Skin epidermis (tissue), 12 donors: ENCODE measurements at regions not wholly inside any gene's neighbourhood (a gene's known extent, or its start where the extent isn't known, plus 50 kb on each side); places are given as distances from the start of the nearest gene placed in this dataset.
"Not testable (repeated sequence)": the region's sequence is repeated elsewhere in the genome, so short reads cannot be mapped to it uniquely, and the experiment has no call there.

Experiments
- H3K27ac ChIP-seq, 21 experiments: fragments of 200-600 bp; sonication (generic) in 11 of 21; one replicate each; pipeline ENCODE4 v1.5.0; 2020; ENCODE audit warnings: mild to moderate bottlenecking in 3 of 21, inconsistent platforms in 2 of 21, moderate library complexity in 2 of 21
- H3K4me3 ChIP-seq, 7 experiments: fragments of 200-600 bp; sonication (generic) in 2 of 7; one replicate each; pipeline ENCODE4 v1.5.0; 2020; ENCODE audit warnings: inconsistent platforms in 2 of 7, mild to moderate bottlenecking in 2 of 7, moderate library complexity in 1 of 7

- Histone ChIP-seq H3K4me3 (no peak overlapping the region), H3K27ac (no peak overlapping the region)
Observed at GRCh38 chr11:29214833-29215232, 802.0 kb downstream of the KCNA4 start.

GRCh38 chr11:29211202-29211601, 805.6 kb downstream of the KCNA4 start:
- no peak overlapping the region for H3K27ac ChIP-seq
- no peak overlapping the region for H3K4me3 ChIP-seq

GRCh38 chr11:29210426-29210825, 806.4 kb downstream of the KCNA4 start:
- Histone ChIP-seq H3K27ac (no peak overlapping the region), H3K4me3 (no peak overlapping the region)

GRCh38 chr11:29208117-29208516, 808.7 kb downstream of the KCNA4 start:
- no peak overlapping the region for H3K4me3 ChIP-seq
- H3K27ac ChIP-seq = no peak overlapping the region

GRCh38 chr11:29200791-29201562, 815.9 kb downstream of the KCNA4 start:
- H3K4me3 ChIP-seq = no peak overlapping the region

GRCh38 chr11:29190313-29190712, 826.5 kb downstream of the KCNA4 start:
- Histone ChIP-seq H3K4me3 (no peak overlapping the region), H3K27ac (no peak overlapping the region)

More at GRCh38 chr11:29200791-29201562, 815.9 kb downstream of the KCNA4 start:
- H3K27ac ChIP-seq = no peak overlapping the region

GRCh38 chr11:29187215-29187614, 829.6 kb downstream of the KCNA4 start:
- Histone ChIP-seq H3K4me3 (no peak overlapping the region), H3K27ac (no peak overlapping the region)

GRCh38 chr11:29184939-29185890, 831.6 kb downstream of the KCNA4 start:
- Histone ChIP-seq H3K27ac (no peak overlapping the region), H3K4me3 (no peak overlapping the region)

GRCh38 chr11:29183301-29183700, 833.5 kb downstream of the KCNA4 start:
- no peak overlapping the region for H3K4me3 ChIP-seq
- H3K27ac ChIP-seq = no peak overlapping the region

- H3K27ac ChIP-seq = no peak overlapping the region
- no peak overlapping the region for H3K4me3 ChIP-seq
Observed at GRCh38 chr11:29173660-29174062, 843.2 kb downstream of the KCNA4 start.

- no peak overlapping the region for H3K27ac ChIP-seq
- H3K4me3 ChIP-seq = no peak overlapping the region
Observed at GRCh38 chr11:29171360-29171950, 845.4 kb downstream of the KCNA4 start.

- Histone ChIP-seq H3K27ac (no peak overlapping the region), H3K4me3 (no peak overlapping the region)
Observed at GRCh38 chr11:29166306-29166705, 850.5 kb downstream of the KCNA4 start.

- Histone ChIP-seq H3K27ac (no peak overlapping the region), H3K4me3 (no peak overlapping the region)
Observed at GRCh38 chr11:29163231-29163630, 853.6 kb downstream of the KCNA4 start.

GRCh38 chr11:29162491-29162890, 854.3 kb downstream of the KCNA4 start:
- no peak overlapping the region for H3K27ac ChIP-seq
- H3K4me3 ChIP-seq = no peak overlapping the region

GRCh38 chr11:29161191-29161590, 855.6 kb downstream of the KCNA4 start:
- no peak overlapping the region for H3K27ac ChIP-seq

GRCh38 chr11:29159552-29160465, 857.0 kb downstream of the KCNA4 start:
- Histone ChIP-seq H3K27ac (no peak overlapping the region), H3K4me3 (no peak overlapping the region)

More at GRCh38 chr11:29161191-29161590, 855.6 kb downstream of the KCNA4 start:
- H3K4me3 ChIP-seq = no peak overlapping the region

- H3K27ac ChIP-seq = no peak overlapping the region
- no peak overlapping the region for H3K4me3 ChIP-seq
Observed at GRCh38 chr11:29153078-29153477, 863.8 kb downstream of the KCNA4 start.

- not testable (repeated sequence) for H3K4me3 ChIP-seq
Observed at GRCh38 chr11:29142573-29142972, 874.3 kb downstream of the KCNA4 start.

GRCh38 chr11:29135504-29135903, 881.3 kb downstream of the KCNA4 start:
- H3K4me3 ChIP-seq = no peak overlapping the region
- H3K27ac ChIP-seq = no peak overlapping the region

More at GRCh38 chr11:29142573-29142972, 874.3 kb downstream of the KCNA4 start:
- H3K27ac ChIP-seq = not testable (repeated sequence)
